Ishikawa (cell line): ENCODE measurements at regions not wholly inside any gene's neighbourhood (a gene's known extent, or its start where the extent isn't known, plus 50 kb on each side); places are given as distances from the start of the nearest gene placed in this dataset.

Source experiments
- CEBPB ChIP-seq: IDR thresholded peaks from 2 replicates; pipeline ENCODE4 v1.6.1; 2012
- CREB1 ChIP-seq: IDR thresholded peaks from 2 replicates; pipeline ENCODE4 v1.6.1; 2012; ENCODE audit warnings: low read depth
- EGR1 ChIP-seq: IDR thresholded peaks from 2 replicates; pipeline ENCODE4 v1.6.1; 2012
- EP300 ChIP-seq: IDR thresholded peaks from 2 replicates; pipeline ENCODE4 v1.6.1; 2012; ENCODE audit warnings: borderline replicate concordance
- FOXM1 ChIP-seq: IDR thresholded peaks from 2 replicates; pipeline ENCODE4 v1.6.1; 2012; ENCODE audit warnings: low read depth, borderline replicate concordance
- MAX ChIP-seq: IDR thresholded peaks from 2 replicates; pipeline ENCODE4 v1.6.1; 2012
- RAD21 ChIP-seq: IDR thresholded peaks from 2 replicates; pipeline ENCODE4 v1.6.1; 2012; ENCODE audit warnings: low read depth
- REST ChIP-seq: IDR thresholded peaks from 2 replicates; pipeline ENCODE4 v1.6.1; 2012; ENCODE audit warnings: low read depth, mild to moderate bottlenecking
- TAF1 ChIP-seq: IDR thresholded peaks from 2 replicates; pipeline ENCODE4 v1.6.1; 2012; ENCODE audit warnings: low read depth, mild to moderate bottlenecking
- TCF12 ChIP-seq: IDR thresholded peaks from 2 replicates; pipeline ENCODE4 v1.6.1; 2012; ENCODE audit warnings: low read depth
- TEAD4 ChIP-seq: IDR thresholded peaks from 2 replicates; pipeline ENCODE4 v1.6.1; 2012
- USF1 ChIP-seq: IDR thresholded peaks from 2 replicates; pipeline ENCODE4 v1.6.1; 2012
- YY1 ChIP-seq: IDR thresholded peaks from 2 replicates; pipeline ENCODE4 v1.6.1; 2012; ENCODE audit warnings: low read depth

DNA sequence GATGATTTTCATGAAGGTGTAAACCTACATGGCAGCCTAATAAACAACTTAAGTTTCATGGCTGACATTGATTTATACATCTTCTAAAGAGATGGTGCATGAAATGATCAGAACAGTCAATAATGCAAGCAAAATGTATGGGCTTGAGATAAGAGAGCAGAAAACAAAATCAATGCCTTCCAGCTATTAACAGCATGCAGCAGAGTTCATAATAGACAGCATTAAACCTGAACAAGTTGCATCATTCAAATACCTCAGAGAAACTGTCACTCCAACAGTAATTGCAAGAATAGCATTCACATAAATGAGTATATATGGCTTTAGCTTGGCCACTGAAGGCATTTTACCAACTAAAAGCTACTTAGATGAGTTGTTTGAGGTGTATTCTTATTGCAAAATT is 319.6 kb upstream of the ARID1B start:
- no peak for TF ChIP-seq CREB1
- no peak for TF ChIP-seq RAD21
- TF ChIP-seq FOXM1 = no peak
- TF ChIP-seq CEBPB = no peak
- no peak for TF ChIP-seq TEAD4
- TF ChIP-seq MAX = no peak
- no peak for TF ChIP-seq EP300
- TF ChIP-seq TAF1 = no peak
- no peak for TF ChIP-seq REST
- no peak for TF ChIP-seq YY1
- no peak for TF ChIP-seq USF1
- TF ChIP-seq TCF12 = no peak
- no peak for TF ChIP-seq EGR1
